Activated T-cell treated with anti-CD3 and anti-CD28 coated beads for 24 hours (primary cell): ENCODE measurements at regions not wholly inside any gene's neighbourhood (a gene's known extent, or its start where the extent isn't known, plus 50 kb on each side); places are given as distances from the start of the nearest gene placed in this dataset.

Experiments
- DNase-seq: peaks from one replicate; pipeline ENCODE4 v3.0.0-alpha.2; 2020; ENCODE audit warnings: low read depth

DNA sequence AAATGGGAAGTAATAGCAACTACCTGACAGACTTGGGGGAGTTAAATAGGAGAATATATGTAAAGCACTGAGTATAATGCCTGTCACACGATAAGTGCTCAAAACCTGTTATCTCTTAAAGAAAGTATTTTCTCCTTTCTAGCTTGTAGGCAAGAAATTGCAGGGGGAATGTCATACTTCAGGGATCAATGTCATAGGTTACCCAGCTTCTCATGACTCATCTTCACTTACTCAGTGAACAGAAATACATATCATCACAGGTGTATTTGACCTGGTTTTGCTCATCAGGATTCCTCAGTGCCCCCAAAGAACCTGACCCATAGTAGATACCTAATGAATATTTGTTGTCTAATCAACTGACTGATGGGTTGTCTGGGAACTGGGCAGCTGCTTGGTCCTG, 285.0 kb upstream of the ATP2B1 start:
- DNase-seq = no peak

DNA sequence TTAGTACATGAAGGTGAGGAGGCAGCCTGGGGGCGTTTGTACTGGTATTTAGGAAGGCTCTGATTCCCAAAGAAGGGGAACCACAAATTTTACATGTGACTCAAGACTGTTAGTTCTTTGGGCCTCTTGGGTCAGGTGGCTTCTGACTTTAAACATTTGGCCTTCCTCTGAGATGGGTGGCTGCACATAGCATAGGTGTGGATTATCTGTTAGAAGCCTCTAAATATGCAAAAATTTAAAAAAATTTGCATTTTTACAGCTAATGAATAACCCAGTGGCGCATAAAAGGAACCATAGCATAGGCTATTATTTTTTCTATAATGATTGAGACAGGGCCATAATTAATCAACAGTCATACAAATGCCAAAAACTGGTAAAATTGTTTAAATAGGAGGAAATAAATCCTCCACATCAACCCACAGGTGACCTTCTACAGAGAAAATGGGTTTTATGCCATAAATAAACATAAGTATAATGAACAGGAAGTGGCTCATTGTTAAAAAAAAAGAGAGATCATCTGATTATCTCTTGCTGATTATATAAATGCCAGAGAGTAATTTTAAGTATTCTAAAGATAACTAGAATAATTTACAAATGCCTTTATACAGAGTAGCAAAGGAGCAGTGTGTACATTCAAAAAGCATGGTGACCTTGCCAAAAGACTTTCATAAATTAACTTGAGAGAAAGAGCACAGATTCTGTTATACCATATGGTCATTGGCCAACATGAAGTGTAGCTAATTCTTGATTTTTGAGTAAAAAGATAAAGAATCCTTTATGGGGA, 284.2 kb upstream of the ATP2B1 start:
- no peak for DNase-seq

GRCh38 chr12:89991807-89992590, 283.4 kb upstream of the ATP2B1 start:
- DNase-seq = no peak

DNA sequence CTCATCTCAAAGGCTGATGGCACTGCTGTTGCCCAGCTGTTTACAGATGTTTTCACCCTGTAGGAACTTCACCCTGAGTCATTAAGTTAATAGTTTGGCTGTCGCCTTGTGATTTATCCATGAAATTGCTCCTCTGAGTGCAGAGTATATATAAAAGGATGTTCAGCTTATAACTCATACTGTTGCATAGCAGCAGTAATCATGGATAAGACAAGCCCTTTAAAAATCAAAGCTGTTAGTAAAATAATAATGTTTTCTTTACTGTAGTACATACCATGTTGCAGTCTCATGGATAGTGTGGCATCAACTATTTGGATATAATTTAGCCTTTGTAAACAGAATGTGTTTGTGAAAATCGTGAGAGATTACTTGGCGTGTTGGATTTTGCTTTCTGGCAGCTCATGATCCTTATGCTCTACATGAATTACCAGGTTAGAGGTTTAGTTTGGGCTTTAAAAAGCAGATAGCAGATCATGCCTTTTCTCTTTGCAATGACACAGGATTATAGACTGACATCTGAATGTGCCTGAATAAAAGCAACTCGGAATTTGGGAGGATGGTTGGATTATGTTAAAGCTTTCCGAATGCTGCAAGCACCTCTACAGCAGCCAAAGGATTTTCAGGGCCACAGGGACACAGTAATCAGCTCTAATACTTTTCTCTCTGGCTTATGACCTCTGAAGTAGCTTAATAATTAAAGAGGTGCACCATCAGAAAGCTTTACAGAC, 279.7 kb upstream of the ATP2B1 start:
- no peak for DNase-seq

DNA sequence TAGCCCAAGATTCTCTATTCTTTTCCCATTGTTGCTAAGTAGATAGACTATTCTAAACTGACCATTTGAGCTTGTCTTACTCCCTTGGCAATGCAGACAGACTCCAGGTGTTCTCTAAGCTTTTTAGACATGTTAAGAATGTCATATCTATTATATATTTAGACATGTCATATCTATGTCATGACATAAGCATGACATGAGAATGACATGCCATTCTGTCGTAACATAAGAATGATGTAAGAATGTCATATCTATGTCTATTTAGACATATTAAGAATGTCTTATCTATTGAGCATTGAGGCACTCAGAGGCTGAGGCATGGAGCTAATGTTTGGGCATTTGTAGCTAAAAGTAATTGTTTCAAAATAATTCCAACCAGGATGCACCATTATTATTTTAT, 277.3 kb upstream of the ATP2B1 start:
- DNase-seq = no peak

GRCh38 chr12:89984846-89985245, 276.2 kb upstream of the ATP2B1 start:
- no peak for DNase-seq

GRCh38 chr12:89983622-89984021, 275.0 kb upstream of the ATP2B1 start:
- DNase-seq = no peak

- DNase-seq = no peak
Observed at GRCh38 chr12:89980236-89980635, 271.6 kb upstream of the ATP2B1 start.

- DNase-seq = no peak
Observed at GRCh38 chr12:89977405-89978085, 268.9 kb upstream of the ATP2B1 start.

- DNase-seq = no peak
Observed at GRCh38 chr12:89976866-89977265, 268.2 kb upstream of the ATP2B1 start.

DNA sequence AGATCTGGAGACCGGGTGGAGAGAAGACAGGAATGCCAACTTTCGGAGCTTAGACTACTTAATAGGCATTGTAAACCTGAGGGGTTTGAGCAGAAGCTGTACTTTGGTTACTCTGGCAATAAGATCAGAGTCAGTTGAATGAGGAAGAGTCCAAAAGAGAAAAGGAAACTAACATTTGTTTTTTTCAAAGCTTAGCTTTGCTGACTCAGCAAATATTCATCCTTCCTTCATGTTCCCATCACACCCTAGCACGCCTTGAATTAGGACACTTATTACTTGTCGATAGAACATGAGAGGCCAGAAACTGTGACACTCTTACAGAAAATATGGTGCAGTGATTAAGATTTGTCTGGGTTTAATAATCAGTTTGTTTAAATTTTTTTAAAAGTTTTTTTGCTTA, 266.9 kb upstream of the ATP2B1 start:
- DNase-seq = no peak

DNA sequence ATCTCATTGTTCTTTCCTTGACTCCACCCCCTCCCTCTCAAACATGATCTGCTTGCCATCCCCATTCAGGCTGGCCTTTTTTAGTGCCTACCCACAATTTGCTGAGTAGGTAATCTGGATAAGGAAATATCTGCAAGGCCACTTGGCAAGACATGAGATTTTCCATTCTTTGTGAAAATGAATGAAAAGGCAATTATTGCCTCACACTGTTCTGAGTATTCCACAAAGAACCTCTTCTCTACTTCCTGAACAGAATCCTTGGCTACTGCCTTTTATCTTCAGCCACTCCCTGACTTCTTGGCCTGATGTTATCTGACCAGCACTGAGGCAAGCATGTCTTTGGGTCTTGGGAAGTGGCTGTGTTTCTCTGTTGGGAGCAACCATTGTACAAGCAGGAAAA, 263.2 kb upstream of the ATP2B1 start:
- no peak for DNase-seq

DNA sequence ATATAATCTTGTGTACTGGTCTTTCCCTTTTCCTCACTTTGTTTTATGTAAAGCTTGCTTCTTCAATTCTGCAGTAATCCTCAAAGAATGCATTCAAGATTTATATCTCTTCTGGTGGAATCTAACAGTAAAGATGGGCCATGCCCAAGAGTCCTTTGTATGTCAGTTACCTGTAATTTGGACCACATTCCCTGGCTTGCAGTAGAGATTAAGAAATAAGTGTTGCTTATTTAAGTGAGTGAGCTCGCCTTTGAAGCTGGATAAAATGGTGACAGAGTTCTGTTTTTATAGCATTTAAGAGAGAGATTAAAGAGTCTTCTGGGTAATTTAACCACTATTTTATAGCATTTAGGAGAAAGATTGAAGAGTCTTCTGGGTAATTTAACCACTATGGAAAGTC, 262.1 kb upstream of the ATP2B1 start:
- DNase-seq = no peak

DNA sequence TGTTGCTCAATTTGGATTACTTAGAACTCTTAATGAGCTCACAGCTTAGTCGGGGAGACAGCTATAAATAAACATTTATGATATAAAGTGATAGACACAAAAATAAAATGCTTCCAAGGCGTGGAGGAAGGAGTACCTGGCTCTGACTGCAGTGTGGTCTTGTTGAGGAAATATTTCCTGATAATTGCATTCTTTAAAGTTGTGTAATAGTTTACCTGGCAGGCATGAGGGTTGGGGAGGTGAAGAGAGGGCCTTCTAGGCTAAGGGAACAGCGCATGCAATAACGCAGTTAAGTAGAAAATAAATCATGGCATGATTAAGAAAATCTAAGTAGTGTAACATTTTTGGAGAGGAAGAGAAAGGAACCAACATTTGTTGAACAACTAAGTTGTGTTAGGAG, 260.5 kb upstream of the ATP2B1 start:
- no peak for DNase-seq

GRCh38 chr12:89968151-89968700, 259.6 kb upstream of the ATP2B1 start:
- no peak for DNase-seq

- no peak for DNase-seq
Observed at GRCh38 chr12:89966495-89967240, 258.0 kb upstream of the ATP2B1 start.

DNA sequence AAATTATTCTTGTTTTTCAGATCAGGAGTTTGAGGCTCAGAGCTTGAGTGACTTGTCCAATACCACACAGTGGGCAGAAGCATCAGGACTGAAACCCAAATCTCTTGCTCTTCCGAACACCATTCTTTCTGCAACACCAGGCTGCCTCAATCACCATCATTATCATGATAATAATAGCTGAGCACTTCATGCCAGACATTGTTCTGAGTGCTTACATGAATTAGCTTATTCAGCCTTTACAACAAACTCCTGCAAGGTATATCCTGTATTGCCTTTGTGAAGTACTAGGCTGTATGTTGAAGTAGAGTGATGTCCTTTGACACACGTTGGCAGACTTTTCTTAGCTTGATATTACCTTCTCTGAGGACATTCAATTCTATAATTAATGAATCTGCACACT, 257.4 kb upstream of the ATP2B1 start:
- DNase-seq = no peak

DNA sequence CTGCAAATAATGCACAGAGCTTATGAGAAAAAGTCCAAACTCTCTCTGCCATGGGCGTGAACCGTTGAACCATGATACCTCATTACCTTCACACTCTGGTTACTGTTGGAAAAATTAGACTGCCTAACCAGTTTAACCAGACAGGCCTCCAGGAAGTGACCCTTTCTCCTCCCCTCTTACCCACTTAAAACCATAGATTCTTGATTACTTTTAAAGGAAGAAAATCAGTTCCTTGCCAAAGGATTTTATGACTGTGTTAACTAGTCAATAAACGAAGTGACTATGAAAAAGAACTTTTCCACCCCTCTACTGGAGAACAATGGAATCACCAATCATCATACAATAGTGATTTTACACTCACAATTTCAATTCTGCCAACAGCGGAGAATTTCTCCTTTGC, 254.0 kb upstream of the ATP2B1 start:
- no peak for DNase-seq

GRCh38 chr12:89960607-89961394, 252.2 kb upstream of the ATP2B1 start:
- no peak for DNase-seq

GRCh38 chr12:89960011-89960507, 251.4 kb upstream of the ATP2B1 start:
- no peak for DNase-seq
